GM21423 (cell line): ENCODE measurements at regions not wholly inside any gene's neighbourhood (a gene's known extent, or its start where the extent isn't known, plus 50 kb on each side); places are given as distances from the start of the nearest gene placed in this dataset.
"Not testable (repeated sequence)": the region's sequence is repeated elsewhere in the genome, so short reads cannot be mapped to it uniquely, and the experiment has no call there.

Experiments
- ATAC-seq: cut with Tn5 transposase; IDR thresholded peaks from one replicate; pipeline ENCODE4 v1.9.1; 2021; ENCODE audit warnings: mild to moderate bottlenecking, moderate library complexity; ENCODE audit not compliant: unreplicated experiment

DNA sequence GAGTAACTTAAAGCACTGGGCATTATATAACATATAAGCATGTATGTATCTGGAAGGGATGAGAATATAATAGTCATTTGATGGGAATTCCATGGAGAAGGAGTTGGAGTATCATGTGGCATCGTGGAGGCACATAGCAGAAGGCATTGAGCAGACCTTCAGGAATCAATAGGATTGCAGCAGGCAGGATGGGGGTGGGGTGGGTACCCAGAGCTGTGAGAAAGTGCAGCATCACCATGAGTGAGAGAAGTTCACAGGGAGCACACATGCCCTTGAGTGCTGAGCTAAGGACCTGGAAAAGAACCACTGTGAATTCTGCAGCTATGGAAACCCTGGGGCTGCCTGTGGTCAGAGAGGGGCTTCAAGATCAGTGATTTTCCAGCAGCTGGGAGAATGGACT, 57.3 kb downstream of the MED10 start:
- no peak for ATAC-seq

DNA sequence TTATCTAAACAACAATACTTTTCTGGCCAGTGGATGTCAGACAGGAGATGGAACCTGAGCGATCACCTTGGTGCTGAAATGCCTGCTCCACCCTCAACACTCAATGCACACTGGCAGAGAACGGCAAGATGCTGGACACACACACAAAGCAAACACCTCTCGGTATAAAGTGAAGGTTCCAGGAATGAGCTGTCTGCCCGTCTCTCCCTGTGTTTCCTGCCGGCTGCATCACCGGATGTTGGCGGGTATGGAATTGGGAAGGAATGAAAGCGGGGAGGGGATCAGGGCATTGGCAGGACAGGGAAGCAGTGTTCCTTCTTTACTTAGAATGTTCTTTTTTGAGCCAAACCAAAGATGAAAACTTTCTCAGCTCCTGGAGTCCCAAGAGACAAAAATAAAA, 59.2 kb downstream of the MED10 start:
- no peak for ATAC-seq

DNA sequence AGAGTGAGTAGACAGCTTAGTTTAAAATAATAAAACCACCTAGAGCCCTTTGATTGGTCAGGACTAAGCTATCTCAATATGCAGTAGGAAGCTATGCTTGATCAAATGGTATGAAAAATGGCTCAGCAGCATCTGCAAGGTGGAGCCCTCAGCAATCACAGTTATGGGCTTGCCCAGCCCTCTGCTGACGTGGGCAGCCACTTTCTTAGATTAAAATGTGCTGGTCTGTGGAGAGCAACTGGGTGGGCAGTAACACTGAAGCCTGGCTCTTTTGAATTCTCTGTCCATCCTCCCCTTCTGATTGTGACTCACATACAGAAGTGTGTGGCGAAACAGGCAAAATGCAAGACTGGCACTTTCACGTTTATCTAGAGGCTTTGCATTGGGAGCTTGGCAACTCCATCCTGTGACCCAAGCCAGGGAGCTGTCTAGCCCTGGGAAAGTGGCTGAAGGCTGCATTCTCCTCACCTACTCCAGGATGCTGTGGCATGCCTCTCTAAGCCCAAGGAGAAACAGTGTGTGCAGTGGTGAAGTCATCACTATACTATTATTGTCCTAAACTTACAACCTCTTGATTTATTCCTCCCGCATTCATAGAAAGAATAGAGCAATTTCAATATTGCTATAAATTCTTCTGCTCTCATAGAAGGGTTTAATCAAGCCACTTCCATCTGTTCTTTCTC, 61.1 kb downstream of the MED10 start:
- no peak for ATAC-seq

DNA sequence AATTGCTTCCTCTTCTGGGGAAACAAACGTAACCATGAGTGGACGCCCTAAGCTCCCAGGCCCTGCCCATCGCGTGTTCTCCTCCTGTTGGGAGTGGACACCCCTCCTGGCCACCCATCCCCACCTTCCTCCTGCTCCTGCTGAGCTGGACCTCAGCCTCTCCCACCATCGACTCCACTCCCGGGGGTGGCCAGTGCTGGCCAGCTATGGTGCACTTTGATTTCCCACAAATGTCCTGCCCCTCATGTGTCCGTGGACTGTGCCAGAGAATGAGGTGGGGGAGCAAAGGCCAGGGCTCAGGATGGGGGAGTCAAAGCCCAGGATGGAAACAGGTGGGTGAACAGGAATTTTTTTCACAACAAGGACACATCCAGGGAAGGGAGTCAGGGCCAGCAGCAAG, 62.8 kb downstream of the MED10 start:
- no peak for ATAC-seq

DNA sequence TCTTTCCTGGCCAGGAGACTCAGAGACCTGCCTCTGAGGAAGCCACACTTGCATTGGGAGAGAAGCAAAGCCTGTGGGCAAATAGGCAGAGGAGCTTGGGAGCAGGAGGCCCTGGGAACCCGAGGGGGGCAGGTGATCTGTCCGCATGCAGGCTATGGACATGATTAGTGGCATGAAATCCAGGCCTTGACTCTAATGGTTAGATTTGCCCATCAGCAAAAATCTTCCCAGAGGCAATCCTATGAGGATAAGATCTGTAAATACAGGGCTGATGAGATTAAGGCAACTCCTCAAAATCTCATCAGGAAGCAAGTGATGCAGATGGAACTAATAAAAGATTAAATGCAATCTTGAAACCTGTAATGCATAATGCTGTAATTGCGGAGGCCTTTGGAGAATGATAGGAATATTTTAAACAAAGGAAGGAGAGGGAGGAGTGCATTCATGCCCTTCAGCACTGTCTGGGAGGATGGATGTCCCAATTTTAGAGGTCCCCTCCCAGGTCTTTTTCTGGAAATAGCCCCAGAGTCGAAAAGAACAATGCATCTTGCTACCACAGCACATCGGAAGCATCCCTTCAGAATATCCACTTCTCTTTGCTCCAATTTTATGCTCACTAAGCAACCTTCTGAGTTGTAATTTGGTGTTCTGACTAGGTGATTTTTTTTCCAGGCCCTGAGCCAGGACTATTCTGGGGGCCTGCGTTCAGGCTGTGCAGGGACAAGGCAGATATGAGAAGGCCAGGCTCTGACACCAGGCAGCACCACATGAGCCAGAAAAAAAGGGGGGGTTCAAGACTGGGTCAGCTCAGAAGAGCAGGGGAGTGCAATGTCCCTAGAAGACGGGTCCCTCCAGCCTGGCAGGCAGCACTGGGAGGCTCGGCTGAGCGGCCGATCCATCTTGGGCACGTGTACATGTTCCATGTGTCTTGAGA, 66.5 kb downstream of the MED10 start:
- ATAC-seq = no peak

DNA sequence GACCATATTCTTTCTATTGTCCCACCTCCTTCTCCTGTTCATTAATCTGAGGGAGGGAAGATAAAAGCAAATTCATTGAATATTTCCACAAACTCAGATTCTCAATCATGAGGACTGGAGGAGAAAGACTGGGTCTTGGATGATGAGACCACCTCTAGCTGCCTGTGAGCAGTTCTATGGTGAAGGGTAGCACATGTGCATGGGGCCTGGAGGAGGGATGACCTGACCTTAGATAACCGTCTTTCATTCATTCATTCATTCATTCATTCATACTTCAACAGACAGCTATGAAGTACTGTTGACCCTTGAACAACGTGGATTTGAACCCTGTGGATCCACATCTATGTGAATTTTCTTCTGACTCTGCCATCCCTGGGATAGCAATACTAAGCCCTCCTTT, 68.4 kb downstream of the MED10 start:
- no peak for ATAC-seq

DNA sequence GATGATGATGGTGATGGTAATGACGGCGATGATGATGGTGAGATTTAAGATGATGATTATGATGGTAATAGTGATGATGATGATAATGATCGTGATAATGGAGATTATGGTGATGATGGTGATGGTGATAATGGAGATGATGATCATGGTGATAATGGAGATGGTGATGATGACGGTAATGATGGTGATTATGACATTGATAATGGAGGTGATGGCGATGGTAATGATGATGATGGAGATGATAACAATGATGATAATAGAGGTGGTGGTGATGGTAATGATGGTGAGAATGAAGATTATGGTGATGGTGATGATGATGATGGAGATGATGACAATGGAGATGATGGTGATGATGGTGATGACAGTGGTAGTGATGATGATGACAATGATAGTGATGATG, 69.7 kb downstream of the MED10 start:
- ATAC-seq = no peak

DNA sequence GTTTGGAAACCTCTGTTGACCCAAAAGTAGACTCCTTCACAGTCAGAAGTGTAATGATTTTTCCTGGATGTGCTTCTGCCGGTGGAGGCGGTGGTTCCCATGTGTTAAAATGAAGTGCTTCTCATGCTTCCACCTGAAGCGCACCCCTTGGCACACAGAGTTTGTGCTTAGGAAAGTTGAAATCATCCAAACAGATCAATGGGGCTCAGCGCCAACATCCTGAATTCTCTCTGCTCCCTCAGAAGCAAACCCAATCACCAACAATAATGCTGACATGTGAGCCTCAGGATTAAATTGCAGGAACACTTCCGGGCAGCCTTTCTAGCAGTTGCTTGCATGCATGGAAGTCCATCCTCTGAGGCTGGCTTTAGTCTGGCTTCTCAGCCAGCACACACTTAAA, 71.0 kb downstream of the MED10 start:
- no peak for ATAC-seq

DNA sequence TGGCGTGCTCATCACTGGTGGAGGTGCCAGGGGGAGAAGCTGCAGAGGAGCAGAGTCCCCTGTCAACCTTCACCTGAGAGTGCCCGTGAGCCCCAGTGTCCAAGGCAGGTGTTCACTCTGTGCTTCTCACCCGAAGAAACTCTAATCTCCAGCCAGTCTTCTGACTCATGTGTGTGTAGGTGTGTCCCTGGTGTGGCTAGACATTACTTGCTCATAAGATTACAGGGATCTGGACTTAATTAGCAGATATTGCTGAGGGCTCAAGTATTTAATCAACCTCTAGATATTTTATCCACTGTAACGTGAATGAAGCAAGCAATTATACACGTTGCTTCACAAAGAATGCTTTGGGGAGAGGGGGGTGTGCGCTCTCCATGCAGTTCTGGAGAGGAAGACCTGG, 72.5 kb downstream of the MED10 start:
- ATAC-seq = no peak

DNA sequence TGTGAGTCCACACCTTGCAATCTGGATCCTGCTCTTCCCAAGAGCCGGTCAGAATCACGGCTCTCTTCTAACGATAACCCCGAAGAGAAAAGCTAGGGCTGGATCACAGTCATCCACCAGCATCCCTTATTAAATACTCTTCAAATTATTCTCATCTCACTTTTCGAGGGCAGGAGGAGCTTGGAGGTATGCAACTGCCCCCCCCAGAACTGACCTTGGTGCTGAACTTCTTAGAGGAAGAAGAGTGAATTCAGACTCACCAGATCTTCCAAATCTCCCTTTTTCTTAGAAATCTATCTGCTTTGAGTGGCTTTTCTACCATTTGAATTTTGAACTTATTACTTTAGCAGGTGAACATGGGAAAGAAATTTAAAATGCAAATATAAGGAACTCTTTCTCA, 75.7 kb downstream of the MED10 start:
- no peak for ATAC-seq

DNA sequence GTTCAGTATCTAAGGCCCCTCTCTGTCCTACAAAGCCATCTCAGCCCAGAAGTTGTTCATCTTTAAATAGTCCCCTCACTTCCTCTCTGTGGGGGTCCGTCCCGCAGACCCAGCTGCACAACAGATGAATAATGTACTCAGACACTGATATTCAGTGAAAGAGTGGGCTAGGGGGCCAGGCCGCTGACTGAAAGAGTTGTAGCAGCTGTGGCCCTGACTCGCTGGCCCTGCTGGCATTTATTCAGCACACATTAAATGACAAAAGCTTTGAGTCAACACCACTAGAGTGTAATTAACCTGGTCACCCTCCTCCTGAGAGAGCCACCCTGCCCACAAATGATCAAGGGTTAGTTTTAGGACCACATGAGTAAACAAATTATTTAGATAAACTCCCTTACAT, 76.3 kb downstream of the MED10 start:
- no peak for ATAC-seq

DNA sequence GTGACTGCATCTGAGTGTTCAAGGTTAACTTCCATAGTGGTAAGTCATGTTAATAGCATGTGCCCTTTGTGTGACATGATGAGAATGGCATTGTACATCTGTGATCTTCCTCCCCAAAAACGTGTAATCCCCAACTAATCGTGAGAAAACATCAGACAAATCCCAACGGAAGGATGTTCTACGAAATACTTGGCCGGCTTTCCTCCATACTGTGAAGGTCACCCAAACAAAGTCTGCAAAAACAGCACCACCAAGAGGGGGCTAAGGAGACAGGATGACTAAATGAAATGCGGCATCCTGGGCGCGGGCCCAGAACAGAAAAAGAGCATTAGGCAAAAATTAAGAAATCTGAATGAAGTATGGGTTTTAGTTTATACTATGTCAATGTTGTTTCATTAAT, 81.8 kb downstream of the MED10 start:
- ATAC-seq = no peak

DNA sequence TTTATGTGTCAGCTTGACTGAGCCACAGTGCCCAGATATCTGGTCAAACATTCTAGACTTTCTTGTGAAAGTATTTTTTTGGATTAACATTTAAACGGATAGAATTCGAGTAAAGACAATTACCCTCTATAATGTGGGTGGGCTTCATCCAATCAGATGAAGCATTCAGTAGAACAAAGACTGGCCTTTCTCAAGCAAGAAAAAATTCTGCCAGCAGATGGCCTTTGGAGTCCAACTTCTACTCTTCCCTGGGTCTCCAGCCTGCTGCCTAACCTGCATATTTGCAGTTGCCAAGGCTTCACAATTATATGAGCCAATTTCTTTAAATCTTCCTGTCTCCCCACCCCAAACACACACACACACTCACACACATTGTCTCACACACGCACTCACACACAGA, 86.4 kb downstream of the MED10 start:
- ATAC-seq = no peak

DNA sequence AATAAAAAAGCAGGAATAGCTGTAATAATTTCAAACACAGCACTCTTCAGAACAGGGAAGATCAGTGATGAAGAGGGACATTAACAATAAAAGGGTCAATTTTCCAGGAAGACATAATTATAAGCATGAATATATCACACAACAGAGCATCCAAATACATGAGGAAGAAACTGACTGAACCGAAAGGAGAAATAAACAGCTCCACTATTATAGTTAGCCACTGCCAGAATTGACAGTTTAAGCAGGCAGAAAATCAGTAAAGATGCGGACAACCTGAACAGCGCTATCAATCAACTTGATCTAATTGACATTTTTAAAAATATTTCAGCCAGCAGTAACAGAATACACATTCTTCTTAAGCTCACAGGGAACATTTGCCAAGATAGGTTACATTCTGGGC, 89.1 kb downstream of the MED10 start:
- no peak for ATAC-seq

DNA sequence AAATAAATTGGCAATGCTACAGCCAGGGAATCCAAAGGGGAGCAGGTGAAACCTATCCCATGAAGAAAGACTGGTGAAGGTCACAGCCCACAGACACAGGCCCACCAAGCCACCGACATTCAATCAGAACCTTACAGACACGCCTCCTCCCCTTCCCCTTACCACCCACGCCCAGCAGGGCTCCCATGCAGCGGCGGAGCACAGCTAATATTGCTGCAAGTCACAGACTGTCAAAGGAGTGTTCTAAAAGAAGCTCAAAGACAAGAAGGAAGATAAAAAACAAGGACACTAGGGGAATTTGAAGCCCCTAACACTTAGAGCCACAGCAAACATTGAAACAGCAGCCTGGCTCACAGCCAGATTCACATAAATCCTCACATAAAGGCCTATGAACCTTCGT, 91.2 kb downstream of the MED10 start:
- ATAC-seq = no peak

DNA sequence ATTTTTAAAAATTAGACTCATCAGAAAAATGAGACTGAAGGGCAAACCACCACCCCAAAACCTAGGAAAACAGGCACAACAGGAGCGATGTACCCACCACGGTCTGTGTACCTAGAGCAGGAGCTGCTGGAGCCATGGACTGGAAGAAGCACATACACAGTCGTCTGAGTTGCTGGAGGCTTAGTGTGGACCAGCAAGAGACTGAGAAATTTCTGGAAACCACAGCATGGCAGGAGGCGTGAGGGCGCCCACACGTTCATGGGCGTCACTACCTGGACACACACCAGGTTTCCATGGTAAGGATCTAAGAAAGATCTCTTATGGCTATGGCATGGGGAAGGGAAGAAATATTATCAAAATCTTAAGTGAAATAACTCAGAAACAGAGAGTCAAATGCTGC, 91.9 kb downstream of the MED10 start:
- no peak for ATAC-seq

DNA sequence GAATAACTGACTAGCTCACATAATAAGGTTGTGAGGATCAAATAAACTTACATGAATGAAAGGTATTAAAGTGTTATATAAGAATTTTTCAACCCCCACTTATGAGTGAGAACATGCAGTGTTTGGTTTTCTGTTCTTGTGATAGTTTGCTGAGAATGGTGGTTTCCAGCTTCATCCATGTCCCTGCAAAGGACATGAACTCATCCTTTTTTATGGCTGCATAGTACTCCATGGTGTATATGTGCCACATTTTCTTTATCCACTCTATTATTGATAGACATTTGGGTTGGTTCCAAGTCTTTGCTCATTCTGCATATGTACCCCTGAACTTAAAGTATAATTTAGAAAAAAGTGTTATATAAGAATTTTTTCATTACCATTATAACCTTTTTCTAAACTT, 93.9 kb downstream of the MED10 start:
- ATAC-seq = not testable (repeated sequence)

DNA sequence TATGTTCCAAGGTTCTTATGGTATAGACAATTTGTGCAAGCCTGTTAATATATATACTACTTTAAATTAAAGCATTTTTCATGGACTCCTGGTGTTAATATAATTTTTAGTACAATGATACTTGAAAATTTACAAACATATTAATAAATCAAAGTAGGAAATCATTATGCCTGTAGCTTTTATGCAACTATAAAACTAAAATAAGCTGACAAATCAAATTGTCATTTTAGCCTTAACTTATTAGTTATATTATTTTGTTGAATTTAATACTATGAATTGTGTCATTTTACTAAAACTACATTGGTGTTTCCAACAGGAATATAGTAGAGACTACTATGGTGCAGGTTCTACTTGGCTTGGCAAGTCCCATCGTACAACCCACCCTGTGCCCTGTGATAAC, 96.0 kb downstream of the MED10 start:
- ATAC-seq = no peak

DNA sequence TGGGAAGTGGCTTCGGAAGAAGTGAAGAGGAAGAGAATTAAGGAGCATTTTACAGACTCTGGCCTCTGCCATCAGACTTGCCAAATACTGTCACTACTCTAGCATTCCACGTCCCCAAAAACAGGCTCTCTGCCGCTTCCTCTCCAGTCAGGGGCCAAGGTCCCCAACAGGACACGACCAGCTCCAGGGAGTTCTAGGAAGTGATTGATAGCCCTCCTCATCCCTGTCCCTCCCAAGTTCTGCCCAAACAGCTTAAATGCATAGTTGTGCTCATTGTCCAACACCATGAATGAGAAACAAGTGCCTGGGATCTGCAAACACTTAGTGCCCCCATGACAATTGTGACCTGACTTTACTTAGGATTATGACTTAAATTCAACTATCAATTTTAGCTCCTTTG, 96.5 kb downstream of the MED10 start:
- no peak for ATAC-seq

DNA sequence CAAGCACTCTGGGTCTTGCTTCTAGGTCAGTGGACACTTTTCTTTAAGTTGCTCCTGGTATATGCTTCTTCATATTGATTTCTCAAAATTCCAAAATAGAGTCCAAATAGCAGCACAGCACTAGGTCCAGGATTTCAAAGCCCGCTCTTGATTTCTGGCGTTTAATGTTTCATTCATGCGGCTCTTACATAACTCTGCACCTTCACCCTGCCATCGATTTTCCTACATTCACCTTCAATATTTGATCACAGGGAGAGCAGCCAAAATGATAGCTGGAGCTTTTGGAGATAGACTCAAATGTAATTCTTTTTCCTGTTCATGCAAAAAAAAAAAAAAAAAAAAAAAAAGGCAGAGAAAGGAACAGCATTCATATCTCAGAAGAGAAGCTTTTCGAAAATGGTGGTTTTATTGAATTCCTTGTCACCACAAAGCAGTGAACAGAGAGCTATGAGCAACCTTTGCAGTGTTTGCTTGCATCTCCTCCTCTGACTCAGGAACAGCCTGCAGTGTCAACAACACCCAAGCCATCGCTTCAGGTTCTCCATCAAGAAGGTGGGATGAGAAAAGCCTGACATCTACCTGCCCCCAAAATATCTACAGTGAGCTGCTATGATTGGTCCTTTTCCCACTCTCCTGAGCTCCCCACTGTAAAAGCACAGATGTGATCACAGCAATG, 97.8 kb downstream of the MED10 start:
- no peak for ATAC-seq

DNA sequence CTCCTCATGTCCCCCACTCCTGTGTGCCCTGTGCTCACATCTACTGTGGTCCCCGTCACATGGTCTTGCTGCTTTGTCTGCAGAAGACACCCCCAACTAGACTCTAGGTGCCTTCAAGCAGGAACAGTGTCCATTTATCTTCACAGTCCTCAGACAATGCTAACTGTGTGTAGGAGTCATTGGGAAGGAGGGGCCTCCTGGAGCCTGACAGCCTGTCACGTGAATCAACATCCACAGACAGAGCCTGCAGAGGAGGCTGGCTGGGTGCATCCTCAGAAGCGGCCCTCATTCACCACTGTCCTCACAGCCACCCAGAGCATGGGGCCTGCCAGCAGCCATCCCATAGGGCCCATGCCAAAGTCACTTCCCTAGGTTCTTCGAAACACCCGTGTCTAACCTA, 98.7 kb downstream of the MED10 start:
- no peak for ATAC-seq
